PFSK-1 (cell line): ENCODE measurements at regions not wholly inside any gene's neighbourhood (a gene's known extent, or its start where the extent isn't known, plus 50 kb on each side); places are given as distances from the start of the nearest gene placed in this dataset.

Source experiments
- FOXP2 ChIP-seq: optimal IDR thresholded peaks from 2 replicates; pipeline ENCODE3; 2011; ENCODE audit warnings: borderline replicate concordance, control low read depth, inconsistent platforms; ENCODE audit not compliant: insufficient read depth; ENCODE audit errors: extremely low read length, extremely low read depth
- POLR2AphosphoS5 ChIP-seq: IDR thresholded peaks from 2 replicates; pipeline ENCODE4 v1.6.1; 2012; ENCODE audit warnings: low read depth, mild to moderate bottlenecking, control low read depth, low read length, moderate library complexity
- SIN3A ChIP-seq: IDR thresholded peaks from 2 replicates; pipeline ENCODE4 v1.6.1; 2012; ENCODE audit warnings: mild to moderate bottlenecking, low read length, moderate library complexity, borderline replicate concordance; ENCODE audit not compliant: insufficient read depth
- TAF1 ChIP-seq: IDR thresholded peaks from 2 replicates; pipeline ENCODE4 v1.6.1; 2012; ENCODE audit warnings: low read length, control low read depth, borderline replicate concordance; ENCODE audit not compliant: insufficient read depth
- TF ChIP-seq, protein P1 (sequence below), 2 experiments: IDR thresholded peaks; 2 replicates each; pipeline versions ENCODE4 v1.6.1 to v1.8.0; 2011 to 2012; ENCODE audit warnings: low read depth in 2 of 2, low read length in 2 of 2, control low read depth in 1 of 2, inconsistent platforms in 1 of 2, mild to moderate bottlenecking in 1 of 2, moderate library complexity in 1 of 2; ENCODE audit not compliant: insufficient read depth in 1 of 2

DNA sequence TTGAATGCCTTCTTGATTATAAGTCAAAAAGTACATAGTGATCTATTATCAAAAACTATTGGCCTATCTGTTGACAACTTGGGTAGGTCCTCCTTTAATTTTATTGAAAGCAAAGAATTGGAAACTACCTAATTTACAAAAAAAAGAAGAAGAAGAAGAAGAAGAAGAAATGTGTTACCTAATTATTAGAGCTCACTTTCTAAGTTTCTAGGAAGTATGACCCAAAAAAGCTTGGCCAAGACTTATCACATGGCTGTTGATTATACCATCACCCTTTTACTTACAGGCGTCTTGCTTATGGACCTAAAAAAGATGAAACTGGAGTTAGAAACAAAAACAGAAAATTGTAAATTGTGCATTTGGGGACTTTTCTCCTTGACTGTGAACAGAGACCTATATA lies 81.8 kb upstream of the PIK3CG start:
- TF ChIP-seq TAF1: no peak
- TF ChIP-seq, protein P1, sequence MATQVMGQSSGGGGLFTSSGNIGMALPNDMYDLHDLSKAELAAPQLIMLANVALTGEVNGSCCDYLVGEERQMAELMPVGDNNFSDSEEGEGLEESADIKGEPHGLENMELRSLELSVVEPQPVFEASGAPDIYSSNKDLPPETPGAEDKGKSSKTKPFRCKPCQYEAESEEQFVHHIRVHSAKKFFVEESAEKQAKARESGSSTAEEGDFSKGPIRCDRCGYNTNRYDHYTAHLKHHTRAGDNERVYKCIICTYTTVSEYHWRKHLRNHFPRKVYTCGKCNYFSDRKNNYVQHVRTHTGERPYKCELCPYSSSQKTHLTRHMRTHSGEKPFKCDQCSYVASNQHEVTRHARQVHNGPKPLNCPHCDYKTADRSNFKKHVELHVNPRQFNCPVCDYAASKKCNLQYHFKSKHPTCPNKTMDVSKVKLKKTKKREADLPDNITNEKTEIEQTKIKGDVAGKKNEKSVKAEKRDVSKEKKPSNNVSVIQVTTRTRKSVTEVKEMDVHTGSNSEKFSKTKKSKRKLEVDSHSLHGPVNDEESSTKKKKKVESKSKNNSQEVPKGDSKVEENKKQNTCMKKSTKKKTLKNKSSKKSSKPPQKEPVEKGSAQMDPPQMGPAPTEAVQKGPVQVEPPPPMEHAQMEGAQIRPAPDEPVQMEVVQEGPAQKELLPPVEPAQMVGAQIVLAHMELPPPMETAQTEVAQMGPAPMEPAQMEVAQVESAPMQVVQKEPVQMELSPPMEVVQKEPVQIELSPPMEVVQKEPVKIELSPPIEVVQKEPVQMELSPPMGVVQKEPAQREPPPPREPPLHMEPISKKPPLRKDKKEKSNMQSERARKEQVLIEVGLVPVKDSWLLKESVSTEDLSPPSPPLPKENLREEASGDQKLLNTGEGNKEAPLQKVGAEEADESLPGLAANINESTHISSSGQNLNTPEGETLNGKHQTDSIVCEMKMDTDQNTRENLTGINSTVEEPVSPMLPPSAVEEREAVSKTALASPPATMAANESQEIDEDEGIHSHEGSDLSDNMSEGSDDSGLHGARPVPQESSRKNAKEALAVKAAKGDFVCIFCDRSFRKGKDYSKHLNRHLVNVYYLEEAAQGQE (IDR thresholded peaks at IDR 0.05; ENCODE audit: insufficient read depth in 1 of 2, low read depth in 2 of 2, low read length in 2 of 2): no peak
- TF ChIP-seq SIN3A: no peak
- TF ChIP-seq FOXP2: no peak
- TF ChIP-seq POLR2AphosphoS5: no peak

DNA sequence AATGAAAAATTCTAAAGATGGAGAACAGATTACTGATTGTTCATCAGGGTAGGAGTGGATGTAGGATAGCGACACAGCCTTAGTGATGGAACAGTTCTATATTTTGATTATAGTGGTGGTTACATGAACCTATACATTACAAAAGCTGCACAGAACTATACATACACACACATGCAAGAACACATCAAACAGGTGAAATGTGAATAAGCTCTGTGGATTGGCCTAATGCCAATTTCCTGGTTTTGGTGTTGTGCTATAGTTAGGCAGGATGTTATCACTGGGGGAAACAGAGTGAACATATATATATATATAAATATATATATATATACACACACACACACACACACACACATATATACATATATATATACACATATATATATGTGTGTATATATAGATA lies 76.4 kb upstream of the PIK3CG start:
- no peak for TF ChIP-seq SIN3A
- TF ChIP-seq, protein P1 (IDR thresholded peaks at IDR 0.05; ENCODE audit: insufficient read depth in 1 of 2, low read depth in 2 of 2, low read length in 2 of 2): no peak
- TF ChIP-seq TAF1: no peak
- TF ChIP-seq POLR2AphosphoS5: no peak
- no peak for TF ChIP-seq FOXP2

DNA sequence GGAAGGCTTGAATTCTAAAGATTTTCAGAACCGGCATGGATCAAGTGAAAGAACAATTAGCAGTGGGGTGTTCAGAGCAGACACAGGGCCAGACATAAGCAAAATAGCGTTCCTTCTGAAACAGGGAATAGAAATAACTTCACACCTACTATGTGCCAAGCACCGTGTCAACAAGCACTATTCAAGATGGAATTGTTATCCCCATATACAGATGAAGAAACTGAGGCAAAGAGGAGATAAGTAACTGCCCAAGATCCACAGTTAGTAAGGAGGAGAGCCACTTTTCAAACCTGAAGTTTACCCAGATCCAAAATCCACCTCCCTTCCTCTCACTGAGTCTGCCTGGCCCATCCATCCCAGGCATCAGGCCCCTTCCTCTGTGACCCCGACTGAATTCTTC lies 73.6 kb upstream of the PIK3CG start:
- TF ChIP-seq, protein P1 (IDR thresholded peaks at IDR 0.05; ENCODE audit: insufficient read depth in 1 of 2, low read depth in 2 of 2, low read length in 2 of 2): no peak
- TF ChIP-seq SIN3A (no peak), FOXP2 (no peak), TAF1 (no peak), POLR2AphosphoS5 (no peak)

DNA sequence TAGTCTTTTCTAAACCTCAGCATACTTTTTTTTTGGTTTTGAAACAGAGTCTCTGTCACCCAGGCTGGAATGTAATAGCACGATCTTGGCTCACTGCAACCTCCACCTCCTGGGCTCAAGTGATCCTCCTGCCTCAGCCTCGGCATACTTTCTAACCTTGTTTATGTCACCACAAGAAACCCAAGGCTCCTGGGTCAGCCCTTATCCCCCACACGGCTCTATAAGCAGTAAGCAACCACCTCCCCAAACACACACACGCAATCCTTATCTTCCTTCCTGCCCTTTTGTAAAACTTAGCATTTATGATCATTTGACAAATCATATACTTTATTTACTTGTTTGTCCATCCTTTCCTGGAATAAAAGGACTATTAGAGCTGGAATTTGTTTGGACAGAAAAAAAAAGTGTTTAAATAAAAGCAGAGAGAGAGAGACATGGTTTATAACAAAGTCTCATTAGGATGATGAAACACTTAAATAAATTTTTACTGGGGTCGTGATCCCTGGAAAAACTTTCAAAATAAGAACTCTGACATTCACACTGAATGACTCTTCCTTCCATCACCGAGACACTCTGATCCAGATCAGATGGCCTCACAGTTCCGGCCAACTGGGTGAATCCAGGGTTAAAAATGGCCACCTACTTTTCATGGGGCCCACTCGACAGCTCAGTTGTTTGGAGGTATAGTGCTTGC lies 72.7 kb upstream of the PIK3CG start:
- TF ChIP-seq TAF1: no peak

DNA sequence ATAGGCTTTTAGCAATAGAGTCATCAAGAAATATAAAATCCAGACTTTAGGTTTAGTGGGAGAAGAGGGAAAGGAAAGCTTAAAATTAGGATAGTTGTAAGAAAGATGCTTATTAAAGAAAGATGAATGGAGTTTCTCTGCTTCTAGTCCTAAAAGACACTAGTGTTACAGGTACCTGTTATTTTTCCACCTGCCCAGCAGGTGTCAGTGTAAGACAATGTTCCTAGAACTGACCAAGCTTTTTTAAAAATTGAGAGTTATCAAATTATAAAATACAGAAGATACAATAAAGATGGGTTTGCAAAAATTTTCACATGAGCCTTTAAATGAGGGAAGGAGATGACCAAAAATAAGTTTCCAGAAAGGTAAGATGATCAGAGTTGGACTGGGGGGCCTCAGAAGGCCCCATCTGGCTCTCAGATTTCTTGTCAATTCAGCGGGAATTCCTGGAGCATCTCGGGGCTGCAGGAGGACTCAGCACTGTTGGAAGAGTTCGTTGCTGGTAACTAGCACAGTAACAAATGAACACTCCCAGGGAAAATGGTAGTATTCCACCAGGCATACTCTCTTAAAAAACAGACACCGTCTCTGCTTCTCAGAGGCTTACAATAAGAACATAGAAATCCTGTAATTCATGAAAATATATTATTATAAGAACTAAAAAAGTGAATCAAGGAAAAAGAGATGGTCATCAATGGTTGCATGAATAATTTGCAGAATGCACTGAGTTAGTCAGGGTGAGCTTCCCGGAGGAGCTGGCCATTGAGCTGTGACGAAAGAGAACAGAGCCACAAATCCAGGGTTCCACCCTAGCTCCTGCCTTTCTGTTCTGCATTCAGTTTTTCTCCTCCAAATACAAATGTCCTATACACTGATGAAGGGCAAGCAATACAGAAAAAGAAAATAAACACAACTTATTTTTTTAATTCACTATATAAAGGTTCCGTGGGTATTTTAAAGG lies 71.8 kb upstream of the PIK3CG start:
- TF ChIP-seq, protein P1 (IDR thresholded peaks at IDR 0.05; ENCODE audit: insufficient read depth in 1 of 2, low read depth in 2 of 2, low read length in 2 of 2): no peak
- TF ChIP-seq FOXP2 (no peak), POLR2AphosphoS5 (no peak), TAF1 (no peak), SIN3A (no peak)
